ENCODE measurements at regions not wholly inside any gene's neighbourhood (a gene's known extent, or its start where the extent isn't known, plus 50 kb on each side); places are given as distances from the start of the nearest gene placed in this dataset.
"Not testable (repeated sequence)": the region's sequence is repeated elsewhere in the genome, so short reads cannot be mapped to it uniquely, and the experiment has no call there.

- H3K4me3 Mint-ChIP-seq, result no peak overlapping the region
- H3K36me3 Mint-ChIP-seq, result no peaks in the 10 kb centered on the region
- H3K27ac Mint-ChIP-seq, result no peak overlapping the region
- TF ChIP-seq CTCF (conservative IDR thresholded peaks at IDR 0.05), result no peak
- no peak for DNase-seq (ENCODE audit: extremely low spot score, unreplicated experiment)
- H3K4me1 Mint-ChIP-seq (ENCODE audit: unreplicated experiment), result peaks cover 22% of the 10 kb centered on the region
- no peaks in the 10 kb centered on the region for H3K9me3 Mint-ChIP-seq
- no peaks in the 10 kb centered on the region for H3K27me3 Mint-ChIP-seq
Observed at GRCh38 chr2:8379549-8379948, 302.3 kb upstream of the ID2 start.

GRCh38 chr2:8380026-8380425, 301.8 kb upstream of the ID2 start:
- TF ChIP-seq CTCF (conservative IDR thresholded peaks at IDR 0.05), result no peak
- Mint-ChIP-seq H3K27ac (no peak overlapping the region), H3K36me3 (no peaks in the 10 kb centered on the region), H3K4me3 (no peak overlapping the region), H3K4me1 (ENCODE audit: unreplicated experiment) (peaks cover 22% of the 10 kb centered on the region), H3K27me3 (no peaks in the 10 kb centered on the region), H3K9me3 (no peaks in the 10 kb centered on the region)
- DNase-seq (ENCODE audit: extremely low spot score, unreplicated experiment), result no peak

GRCh38 chr2:8380566-8380965, 301.3 kb upstream of the ID2 start:
- Mint-ChIP-seq H3K36me3 (no peaks in the 10 kb centered on the region), H3K27ac (no peak overlapping the region), H3K4me1 (ENCODE audit: unreplicated experiment) (peaks cover 22% of the 10 kb centered on the region), H3K27me3 (no peaks in the 10 kb centered on the region), H3K4me3 (no peak overlapping the region), H3K9me3 (no peaks in the 10 kb centered on the region)
- no peak for DNase-seq (ENCODE audit: extremely low spot score, unreplicated experiment)
- TF ChIP-seq CTCF (conservative IDR thresholded peaks at IDR 0.05), result no peak

GRCh38 chr2:8382485-8382884, 299.4 kb upstream of the ID2 start:
- H3K27ac Mint-ChIP-seq, result no peak overlapping the region
- no peaks in the 10 kb centered on the region for H3K9me3 Mint-ChIP-seq
- H3K4me1 Mint-ChIP-seq (ENCODE audit: unreplicated experiment), result peaks cover 22% of the 10 kb centered on the region
- no peak overlapping the region for H3K4me3 Mint-ChIP-seq
- no peaks in the 10 kb centered on the region for H3K27me3 Mint-ChIP-seq
- no peak for DNase-seq (ENCODE audit: extremely low spot score, unreplicated experiment)
- no peak for TF ChIP-seq CTCF (conservative IDR thresholded peaks at IDR 0.05)
- no peaks in the 10 kb centered on the region for H3K36me3 Mint-ChIP-seq

GRCh38 chr2:8386748-8387147, 295.1 kb upstream of the ID2 start:
- not testable (repeated sequence) for H3K27me3 Mint-ChIP-seq; H3K4me3 Mint-ChIP-seq; DNase-seq (ENCODE audit: extremely low spot score, unreplicated experiment); H3K36me3 Mint-ChIP-seq; H3K9me3 Mint-ChIP-seq; H3K27ac Mint-ChIP-seq
- H3K4me1 Mint-ChIP-seq (ENCODE audit: unreplicated experiment), result peaks cover 10% of the 10 kb centered on the region

- no peak for DNase-seq (ENCODE audit: extremely low spot score, unreplicated experiment)
- Mint-ChIP-seq H3K27me3 (no peaks in the 10 kb centered on the region), H3K4me3 (no peak overlapping the region), H3K36me3 (no peaks in the 10 kb centered on the region), H3K4me1 (ENCODE audit: unreplicated experiment) (peaks cover 10% of the 10 kb centered on the region), H3K9me3 (no peaks in the 10 kb centered on the region), H3K27ac (no peak overlapping the region)
- no peak for TF ChIP-seq CTCF (conservative IDR thresholded peaks at IDR 0.05)
Observed at GRCh38 chr2:8388781-8389180, 293.1 kb upstream of the ID2 start.

All from type B pancreatic cell (in vitro differentiated cells).